K562 (cell line): ENCODE measurements at regions not wholly inside any gene's neighbourhood (a gene's known extent, or its start where the extent isn't known, plus 50 kb on each side); places are given as distances from the start of the nearest gene placed in this dataset.

Experiments
- AFF4 ChIP-seq: sonication (generic); formaldehyde crosslinking; IDR thresholded peaks from 2 replicates; pipeline ENCODE4 v1.8.0; 2023; ENCODE audit warnings: mild to moderate bottlenecking, missing genetic modification reagents
- BACH1 ChIP-seq: fragments of 200-800 bp; sonication (Bioruptor generic); IDR thresholded peaks from 2 replicates; pipeline ENCODE4 v1.6.1; 2016; ENCODE audit warnings: missing genetic modification characterization, missing compliant biosample characterization
- CBX2 ChIP-seq: fragments of 200-600 bp; sonication (generic); IDR thresholded peaks from one replicate; pipeline ENCODE4 v1.6.1; 2012; ENCODE audit warnings: mild to moderate bottlenecking, low read length, inconsistent platforms; ENCODE audit not compliant: insufficient read depth, poor library complexity, severe bottlenecking
- CREB5 ChIP-seq: fragments of 250-450 bp; sonication (Bioruptor Pico); IDR thresholded peaks from 2 replicates; pipeline ENCODE4 v1.5.0; 2020; ENCODE audit warnings: mild to moderate bottlenecking
- ETV1 ChIP-seq: fragments of 450-650 bp; conservative IDR thresholded peaks from 2 replicates; pipeline ENCODE4 v1.6.1; 2016; ENCODE audit warnings: missing genetic modification characterization, control low read depth, low read depth, missing compliant biosample characterization
- HIVEP1 ChIP-seq: fragments of 250-450 bp; sonication (Bioruptor Pico); IDR thresholded peaks from 2 replicates; pipeline ENCODE4 v1.4.0; 2020; ENCODE audit warnings: mild to moderate bottlenecking
- HSF4 ChIP-seq: fragments of 250-450 bp; sonication (Bioruptor Pico); IDR thresholded peaks from 2 replicates; pipeline ENCODE4 v2.1.2; 2022; ENCODE audit warnings: mild to moderate bottlenecking, moderate library complexity, borderline replicate concordance
- KDM1A ChIP-seq, 2 experiments: fragments of 450-650 bp; IDR thresholded peaks; 2 replicates each; pipeline ENCODE4 v1.6.1; 2016; ENCODE audit warnings: mild to moderate bottlenecking in 2 of 2
- MTF1 ChIP-seq: fragments of 250-450 bp; sonication (Bioruptor Pico); IDR thresholded peaks from 2 replicates; pipeline ENCODE4 v1.9.0; 2021; ENCODE audit warnings: moderate library complexity, mild to moderate bottlenecking, inconsistent platforms, borderline replicate concordance
- PREB ChIP-seq: sonication (generic); formaldehyde crosslinking; IDR thresholded peaks from 2 replicates; pipeline ENCODE4 v1.8.1; 2023; ENCODE audit warnings: mild to moderate bottlenecking, missing genetic modification reagents
- RAD51 ChIP-seq: fragments of 450-650 bp; IDR thresholded peaks from 2 replicates; pipeline ENCODE4 v1.7.1; 2016; ENCODE audit warnings: low read depth, mild to moderate bottlenecking, borderline replicate concordance
- SETDB1 ChIP-seq: IDR thresholded peaks from one replicate; pipeline ENCODE4 v1.6.1; 2012; ENCODE audit warnings: low read length, control low read depth, inconsistent platforms
- SIN3A ChIP-seq, 2 experiments: fragments of 150-350 bp in 1 of 2; IDR thresholded peaks; 2 replicates each; pipeline ENCODE4 v1.6.1; 2011 to 2016; ENCODE audit warnings: borderline replicate concordance in 2 of 2, low read depth in 2 of 2, low read length in 2 of 2, mild to moderate bottlenecking in 2 of 2, moderate library complexity in 2 of 2; ENCODE audit not compliant: control insufficient read depth in 1 of 2
- SLC30A9 ChIP-seq: fragments of 250-450 bp; sonication (Bioruptor Pico); IDR thresholded peaks from 2 replicates; pipeline ENCODE4 v1.8.0; 2022; ENCODE audit warnings: mild to moderate bottlenecking, moderate library complexity
- THRA ChIP-seq: fragments of 450-650 bp; IDR thresholded peaks from 2 replicates; pipeline ENCODE4 v1.6.1; 2017; ENCODE audit warnings: mild to moderate bottlenecking, moderate library complexity
- TRIM28 ChIP-seq: fragments of 450-650 bp; IDR thresholded peaks from 2 replicates; pipeline ENCODE4 v1.6.1; 2017
- USF2 ChIP-seq: sonication (generic); formaldehyde crosslinking; IDR thresholded peaks from 2 replicates; pipeline ENCODE4 v1.5.0; 2020; ENCODE audit warnings: missing genetic modification reagents
- YY1 ChIP-seq, 3 experiments: IDR thresholded peaks; 2 replicates each; pipeline ENCODE4 v1.6.1; 2011; ENCODE audit warnings: low read length in 2 of 3, mild to moderate bottlenecking in 2 of 3, moderate library complexity in 2 of 3, borderline replicate concordance in 1 of 3, control low read depth in 1 of 3, low read depth in 1 of 3; ENCODE audit not compliant: insufficient read depth in 3 of 3, insufficient replicate concordance in 2 of 3, control insufficient read depth in 1 of 3, insufficient read length in 1 of 3; ENCODE audit errors: extremely low read depth in 1 of 3
- ZNF79 ChIP-seq: fragments of 250-450 bp; sonication (Bioruptor Pico); IDR thresholded peaks from 2 replicates; pipeline ENCODE4 v1.4.0; 2020; ENCODE audit warnings: low read depth, mild to moderate bottlenecking, moderate library complexity

GRCh38 chr3:128547368-128547987 lies 54.5 kb upstream of the GATA2 start (continued):
- TF ChIP-seq MTF1 (CRISPR knock-in tag) (no peak), PREB (CRISPR knock-in tag) (no peak), RAD51 (no peak), HSF4 (CRISPR knock-in tag) (no peak), YY1 (IDR thresholded peaks at IDR 0.05; ENCODE audit: borderline replicate concordance in 1 of 3, control insufficient read depth in 1 of 3, extremely low read depth in 1 of 3, insufficient read depth in 3 of 3, insufficient read length in 1 of 3, insufficient replicate concordance in 2 of 3, low read depth in 1 of 3, low read length in 2 of 3) (peak in 2 of 3 experiments; percentile 63 to 81), CBX2 (no peak), ZNF79 (CRISPR knock-in tag) (no peak), USF2 (CRISPR knock-in tag) (no peak; the same call in 1 of the 2 replicates), THRA (no peak), SLC30A9 (CRISPR knock-in tag) (no peak), KDM1A (IDR thresholded peaks at IDR 0.05) (no peak), SIN3A (IDR thresholded peaks at IDR 0.05; ENCODE audit: borderline replicate concordance in 2 of 2, control insufficient read depth in 1 of 2, low read depth in 2 of 2, low read length in 2 of 2) (no peak), CREB5 (CRISPR knock-in tag) (no peak), ETV1 (tag) (0 out of 2 replicates have a peak, but pooled peaks have one; percentile 16), TRIM28 (no peak), SETDB1 (no peak), AFF4 (CRISPR knock-in tag) (no peak), HIVEP1 (CRISPR knock-in tag) (no peak), BACH1 (tag) (peak; percentile 94)
